SJCRH30 (cell line): ENCODE measurements at regions not wholly inside any gene's neighbourhood (a gene's known extent, or its start where the extent isn't known, plus 50 kb on each side); places are given as distances from the start of the nearest gene placed in this dataset.

ENCODE experiments used
- DNase-seq, 2 experiments: peaks; one replicate each; pipeline ENCODE4 v3.0.0-alpha.2; 2015 to 2020
- H3K27ac ChIP-seq: fragments of 250-450 bp; sonication (Bioruptor Pico); 2 replicates; pipeline ENCODE4 v1.5.1; 2020; ENCODE audit warnings: mild to moderate bottlenecking, moderate library complexity
- H3K27me3 ChIP-seq: fragments of 250-450 bp; sonication (Bioruptor Pico); 2 replicates; pipeline ENCODE4 v1.5.1; 2020; ENCODE audit warnings: mild to moderate bottlenecking, moderate library complexity
- H3K36me3 ChIP-seq: fragments of 250-450 bp; sonication (Bioruptor Pico); 2 replicates; pipeline ENCODE4 v1.5.1; 2020; ENCODE audit warnings: mild to moderate bottlenecking, moderate library complexity
- H3K4me1 ChIP-seq: fragments of 250-450 bp; sonication (Bioruptor Pico); 2 replicates; pipeline ENCODE4 v1.5.1; 2020; ENCODE audit warnings: mild to moderate bottlenecking, moderate library complexity
- H3K4me3 ChIP-seq: fragments of 250-450 bp; sonication (Bioruptor Pico); 2 replicates; pipeline ENCODE4 v1.5.1; 2020; ENCODE audit warnings: mild to moderate bottlenecking, moderate library complexity
- H3K9me3 ChIP-seq: fragments of 250-450 bp; sonication (Bioruptor Pico); replicated peaks from 2 replicates; pipeline ENCODE4 v1.5.1; 2020; ENCODE audit warnings: mild to moderate bottlenecking, moderate library complexity

DNA sequence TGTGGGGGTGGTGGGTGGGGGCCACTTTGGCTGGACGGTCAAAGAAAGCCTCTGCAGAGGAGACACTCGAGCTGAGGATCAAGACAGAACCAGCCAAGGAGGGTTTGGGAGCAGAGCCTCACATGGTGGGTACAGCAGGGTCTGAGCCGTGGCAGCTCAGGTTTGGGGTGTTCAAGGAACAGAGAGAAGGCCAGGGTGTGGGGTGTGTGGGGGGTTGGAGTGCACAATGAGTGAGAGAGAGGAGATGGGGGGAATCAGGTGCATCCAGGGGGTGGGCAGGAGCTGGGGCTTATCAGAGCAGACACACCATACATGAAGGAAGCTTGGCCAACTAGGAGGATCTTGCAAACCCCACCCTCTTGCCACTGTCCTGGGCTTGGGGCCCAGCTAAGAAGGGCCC, 140.0 kb downstream of the NSG2 start:
- no peak for DNase-seq
- Histone ChIP-seq H3K4me3 (no peak overlapping the region), H3K4me1 (no peaks in the 10 kb centered on the region), H3K36me3 (no peaks in the 10 kb centered on the region), H3K27ac (no peak overlapping the region), H3K9me3 (no peaks in the 10 kb centered on the region), H3K27me3 (peaks cover 19% of the 10 kb centered on the region)

DNA sequence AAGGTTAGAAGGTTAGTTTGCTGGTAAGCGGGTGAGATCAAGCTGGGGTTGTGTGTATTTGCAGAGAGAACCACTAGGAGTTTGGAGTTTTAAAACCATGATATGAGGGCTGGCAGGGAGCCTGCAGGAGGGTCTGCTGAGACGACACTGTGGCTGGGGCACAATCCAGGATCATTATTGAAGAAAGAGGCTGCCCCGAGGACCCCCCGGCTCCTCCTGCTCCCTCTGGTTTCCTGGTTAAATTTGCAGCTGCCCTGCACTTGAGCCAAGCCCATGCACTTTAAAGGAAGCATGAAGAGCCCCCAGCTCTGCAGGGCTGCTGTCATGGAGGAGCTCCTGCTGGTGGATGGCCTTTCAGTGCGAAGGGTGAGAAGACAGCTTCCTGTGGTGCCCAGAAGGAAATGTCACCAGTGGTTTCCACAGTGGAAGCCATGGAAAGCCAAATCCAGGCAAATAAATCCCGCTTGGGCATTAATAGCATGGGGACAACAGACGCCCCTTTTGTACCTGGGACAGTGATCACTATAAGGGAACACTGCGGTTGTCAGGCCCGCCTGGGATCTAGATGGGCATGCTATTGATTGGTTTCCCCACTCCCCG, 140.7 kb downstream of the NSG2 start:
- no peak for DNase-seq
- no peak overlapping the region for H3K4me3 ChIP-seq
- no peaks in the 10 kb centered on the region for H3K4me1 ChIP-seq
- no peak overlapping the region for H3K27ac ChIP-seq
- H3K27me3 ChIP-seq: peaks cover 19% of the 10 kb centered on the region
- no peaks in the 10 kb centered on the region for H3K9me3 ChIP-seq
- no peaks in the 10 kb centered on the region for H3K36me3 ChIP-seq

DNA sequence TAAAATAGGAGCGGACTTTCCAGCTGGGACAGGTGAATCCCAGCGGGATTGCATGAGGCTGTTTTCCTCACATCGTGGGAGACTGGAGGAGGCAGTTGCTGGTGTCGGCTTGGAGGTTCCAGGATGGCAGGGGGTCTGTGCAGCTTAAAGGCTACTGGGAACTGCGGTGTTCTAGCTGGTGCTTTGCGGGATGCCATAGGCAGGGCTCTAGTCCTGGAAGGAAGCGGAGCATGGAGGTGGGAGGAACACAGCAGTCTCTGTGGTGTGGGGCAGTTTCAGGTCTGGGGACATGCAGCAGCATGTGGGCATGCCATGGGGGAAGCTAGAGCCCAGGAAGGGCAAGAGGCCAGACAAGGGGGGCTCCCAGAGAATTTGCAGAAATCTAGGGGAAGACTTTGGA, 141.5 kb downstream of the NSG2 start:
- Histone ChIP-seq H3K9me3 (no peaks in the 10 kb centered on the region), H3K4me3 (no peak overlapping the region), H3K27ac (no peak overlapping the region), H3K4me1 (no peaks in the 10 kb centered on the region), H3K36me3 (no peaks in the 10 kb centered on the region), H3K27me3 (peaks cover 19% of the 10 kb centered on the region)
- no peak for DNase-seq

DNA sequence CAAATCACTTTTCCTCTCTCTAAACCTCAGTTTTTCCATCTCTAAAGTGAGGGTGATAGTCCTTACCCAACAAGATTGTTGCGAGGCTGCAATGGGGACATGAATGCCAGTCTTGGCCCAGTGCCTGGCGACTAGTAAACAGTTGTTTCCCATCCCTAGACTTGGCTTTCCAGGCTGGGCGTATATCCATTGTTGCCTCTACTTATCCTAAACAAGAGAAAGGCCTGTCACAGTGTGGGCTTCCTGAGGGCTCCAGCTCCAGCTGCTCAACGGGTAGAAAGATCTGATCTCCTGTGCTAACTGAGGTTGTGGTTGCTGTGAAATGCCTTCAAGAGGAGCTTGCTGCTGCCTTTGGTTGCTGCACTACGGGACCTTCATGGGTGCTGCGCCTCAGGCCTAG, 142.0 kb downstream of the NSG2 start:
- DNase-seq: no peak
- Histone ChIP-seq H3K27me3 (peaks cover 19% of the 10 kb centered on the region), H3K9me3 (no peaks in the 10 kb centered on the region), H3K4me3 (no peak overlapping the region), H3K4me1 (no peaks in the 10 kb centered on the region), H3K27ac (no peak overlapping the region), H3K36me3 (no peaks in the 10 kb centered on the region)

DNA sequence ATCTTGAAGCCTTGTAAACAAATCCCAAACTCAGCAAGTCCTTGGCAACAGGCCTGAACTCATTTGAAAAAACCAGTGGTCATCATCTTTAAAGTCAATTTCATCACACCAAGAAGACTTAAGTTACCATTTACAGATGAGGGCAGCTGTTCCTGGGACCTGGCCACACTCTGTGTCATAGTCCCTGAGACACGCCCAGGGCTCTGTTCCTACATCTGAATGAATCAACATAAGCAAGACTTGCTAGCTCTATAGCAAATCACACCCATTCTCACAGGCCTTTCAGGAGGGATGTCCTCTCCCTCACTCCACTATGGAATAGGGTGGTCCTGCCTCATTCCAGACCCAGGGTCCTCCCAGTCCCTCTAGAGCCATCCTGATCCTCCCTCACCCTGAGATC, 142.8 kb downstream of the NSG2 start:
- H3K36me3 ChIP-seq: no peaks in the 10 kb centered on the region
- no peaks in the 10 kb centered on the region for H3K9me3 ChIP-seq
- peak in 1 of 2 experiments; percentile 15 for DNase-seq
- H3K4me1 ChIP-seq: no peaks in the 10 kb centered on the region
- H3K4me3 ChIP-seq: no peak overlapping the region
- no peak overlapping the region for H3K27ac ChIP-seq
- H3K27me3 ChIP-seq: peaks cover 19% of the 10 kb centered on the region

DNA sequence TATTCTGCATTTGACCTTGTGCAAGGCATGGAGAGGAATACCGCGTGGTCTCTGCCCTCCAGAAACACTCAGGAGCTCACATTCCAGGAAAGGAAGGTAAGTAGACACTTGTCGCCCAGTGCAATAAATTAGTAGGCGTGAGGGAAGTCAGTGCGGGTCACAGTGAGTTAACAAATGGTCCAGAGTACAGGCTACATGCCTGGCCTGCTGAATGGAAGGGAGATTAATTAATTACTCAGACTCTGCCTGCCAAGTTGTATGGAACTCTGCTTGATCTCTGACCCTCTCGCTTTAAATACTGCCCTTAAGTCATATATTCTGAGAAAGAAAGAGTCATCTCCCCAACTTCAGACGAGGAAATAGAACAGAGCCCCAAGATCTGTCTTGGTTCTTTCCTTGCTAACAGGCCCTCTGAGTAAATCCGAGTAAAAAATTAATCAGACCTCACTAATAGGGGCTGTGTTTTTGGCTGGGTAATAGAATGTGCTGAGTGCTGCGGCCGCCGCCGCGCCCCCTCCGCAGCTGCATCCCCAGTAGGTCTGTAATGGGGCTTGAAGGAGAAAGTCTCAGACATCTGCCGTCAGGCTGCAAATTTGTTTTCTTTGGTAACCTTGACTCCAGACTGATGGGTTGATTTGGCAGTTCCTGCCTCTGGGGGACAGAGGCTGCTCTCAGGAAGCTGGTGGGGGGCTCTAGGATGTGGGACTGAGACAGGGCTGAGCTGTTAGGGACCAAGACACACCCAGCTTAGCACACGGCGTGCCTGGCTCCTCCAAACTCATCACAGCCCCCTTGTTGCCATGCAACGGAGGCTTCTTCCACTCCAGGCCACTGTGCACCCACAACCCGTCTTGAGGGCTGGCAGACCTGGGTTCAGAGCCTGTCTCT, 144.4 kb downstream of the NSG2 start:
- Histone ChIP-seq H3K27me3 (peaks cover 19% of the 10 kb centered on the region), H3K27ac (no peak overlapping the region), H3K36me3 (no peaks in the 10 kb centered on the region), H3K4me1 (no peaks in the 10 kb centered on the region), H3K9me3 (no peaks in the 10 kb centered on the region), H3K4me3 (no peak overlapping the region)
- no peak for DNase-seq

DNA sequence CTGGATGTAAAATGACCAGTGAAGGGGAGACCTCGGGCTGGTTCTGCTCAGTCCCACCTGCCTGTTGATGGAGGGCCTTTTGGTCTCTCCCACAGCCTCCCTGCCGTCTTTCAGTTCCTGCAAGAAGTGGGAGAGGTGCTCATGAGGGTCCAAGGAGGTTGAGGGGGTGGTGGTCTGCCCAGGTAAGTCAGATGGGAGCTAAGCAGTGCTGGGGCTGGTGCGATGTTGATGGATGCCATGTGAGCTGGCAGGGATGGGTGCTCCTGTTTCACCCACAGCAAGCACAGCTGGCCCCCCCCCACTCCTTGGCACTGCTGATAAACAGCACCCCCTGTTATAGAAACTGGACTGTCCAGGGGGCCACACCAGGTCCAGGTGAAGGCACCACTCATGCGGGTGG, 145.6 kb downstream of the NSG2 start:
- Histone ChIP-seq H3K4me1 (no peaks in the 10 kb centered on the region), H3K4me3 (no peak overlapping the region), H3K36me3 (no peaks in the 10 kb centered on the region), H3K27ac (no peak overlapping the region), H3K9me3 (no peaks in the 10 kb centered on the region), H3K27me3 (peaks cover 19% of the 10 kb centered on the region)
- DNase-seq: no peak

DNA sequence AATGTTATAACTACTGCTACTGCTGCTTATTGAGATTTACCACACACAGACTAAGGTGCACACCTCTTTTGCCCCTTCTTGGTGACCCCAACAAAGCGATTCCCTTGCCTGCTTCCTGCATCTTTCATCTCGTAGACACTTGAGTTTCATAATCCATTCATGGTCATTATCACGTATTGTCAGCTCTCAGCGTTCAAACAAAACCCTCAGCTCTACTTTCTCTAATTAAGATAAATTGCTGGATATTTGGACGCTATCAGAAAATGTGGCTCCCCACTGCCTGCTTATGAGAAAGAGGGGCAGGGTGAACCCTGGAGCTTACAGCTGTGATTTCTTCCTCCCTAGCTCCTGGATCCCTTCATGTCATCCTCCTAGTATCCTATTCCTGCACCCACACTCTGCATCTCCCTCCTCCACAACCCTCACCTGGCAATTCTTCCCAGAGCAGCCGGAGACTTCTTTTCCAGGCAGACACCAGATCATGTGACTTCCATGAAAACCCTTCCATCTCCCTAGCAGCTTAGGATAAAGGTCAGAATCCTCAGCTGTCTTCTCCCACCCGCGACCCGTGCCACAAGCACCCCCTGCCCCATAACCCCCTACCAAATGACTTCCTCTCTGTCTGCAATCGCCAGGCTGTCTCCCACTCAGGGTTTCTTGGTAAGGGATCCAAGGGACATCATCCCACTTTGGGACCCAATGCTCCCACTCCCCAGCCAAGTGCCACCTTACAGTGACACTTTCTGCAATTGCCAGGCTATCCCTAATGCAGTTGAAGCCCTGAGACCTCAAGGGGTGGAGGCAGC, 146.5 kb downstream of the NSG2 start:
- H3K9me3 ChIP-seq: no peaks in the 10 kb centered on the region
- no peak for DNase-seq
- no peak overlapping the region for H3K4me3 ChIP-seq
- H3K36me3 ChIP-seq: no peaks in the 10 kb centered on the region
- no peak overlapping the region for H3K27ac ChIP-seq
- H3K27me3 ChIP-seq: peaks cover 15% of the 10 kb centered on the region
- H3K4me1 ChIP-seq: no peaks in the 10 kb centered on the region

DNA sequence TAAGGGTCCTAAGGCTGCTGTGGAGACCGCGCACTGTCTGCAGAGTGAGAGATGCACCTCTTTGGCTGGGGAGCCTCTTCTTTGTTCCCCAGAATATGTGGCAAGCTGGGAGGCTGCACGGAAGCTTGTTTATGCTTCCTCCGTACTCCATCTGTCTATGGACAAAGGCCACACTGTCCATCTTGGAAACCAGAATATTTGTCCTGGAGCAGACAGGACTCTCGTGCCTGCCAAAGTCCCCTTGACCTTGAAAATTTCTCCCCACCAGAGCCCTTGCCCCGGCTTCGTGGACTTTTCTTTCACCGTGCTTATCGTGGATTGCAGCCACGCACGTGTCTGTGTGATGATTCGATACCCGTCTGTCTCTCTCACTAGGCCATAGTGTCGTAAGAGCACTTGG, 147.4 kb downstream of the NSG2 start:
- Histone ChIP-seq H3K4me1 (no peaks in the 10 kb centered on the region), H3K27me3 (peaks cover 8% of the 10 kb centered on the region), H3K36me3 (no peaks in the 10 kb centered on the region), H3K27ac (no peak overlapping the region), H3K9me3 (no peaks in the 10 kb centered on the region), H3K4me3 (no peak overlapping the region)
- no peak for DNase-seq

DNA sequence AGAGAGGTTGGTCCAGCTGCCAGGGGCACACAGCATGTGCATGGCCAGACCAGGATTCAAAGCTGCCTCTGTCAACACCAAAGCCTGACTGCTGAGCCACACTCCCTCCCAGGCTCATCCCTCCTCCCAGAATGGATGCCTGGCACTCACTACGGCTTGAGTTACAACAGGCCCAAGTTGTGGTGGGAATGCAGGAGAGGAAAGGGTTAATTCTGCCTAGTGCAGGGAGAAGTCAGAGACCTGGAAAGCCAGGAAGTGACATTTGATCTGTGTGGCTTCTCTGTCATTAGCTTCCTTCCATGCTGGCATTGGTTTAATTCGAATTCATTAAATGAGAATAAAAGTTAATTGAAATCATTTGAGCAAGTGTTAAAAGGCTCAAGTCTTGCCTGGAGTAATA, 150.0 kb downstream of the NSG2 start:
- Histone ChIP-seq H3K4me3 (no peak overlapping the region), H3K4me1 (no peaks in the 10 kb centered on the region), H3K36me3 (no peaks in the 10 kb centered on the region), H3K9me3 (no peaks in the 10 kb centered on the region), H3K27ac (no peak overlapping the region), H3K27me3 (no peaks in the 10 kb centered on the region; the same call in 1 of the 2 replicates)
- peak in 1 of 2 experiments; percentile 43 for DNase-seq

DNA sequence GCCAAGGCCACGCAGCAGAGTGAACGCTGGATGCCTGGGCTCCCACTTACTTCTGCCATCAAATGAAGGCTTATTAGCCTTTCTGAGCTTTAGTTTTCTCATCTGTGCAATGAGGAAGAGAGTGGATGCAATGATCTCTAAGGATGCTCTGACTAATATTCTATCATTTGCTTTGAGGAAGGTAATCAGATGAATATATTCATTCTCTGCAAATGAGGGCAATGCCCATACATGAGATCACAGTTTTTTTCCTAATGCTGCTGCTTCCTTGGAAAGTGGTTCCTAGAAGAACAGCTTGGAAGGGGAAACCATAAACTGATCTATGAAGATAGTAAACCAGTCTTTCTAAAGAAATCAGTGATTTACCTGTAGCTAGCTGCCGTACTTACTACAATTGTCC, 152.4 kb downstream of the NSG2 start:
- no peak overlapping the region for H3K27ac ChIP-seq
- H3K4me1 ChIP-seq: no peaks in the 10 kb centered on the region
- H3K4me3 ChIP-seq: no peak overlapping the region
- no peak for DNase-seq
- H3K27me3 ChIP-seq: no peaks in the 10 kb centered on the region; the same call in 1 of the 2 replicates
- H3K9me3 ChIP-seq: no peaks in the 10 kb centered on the region; the same call in 1 of the 2 replicates
- H3K36me3 ChIP-seq: no peaks in the 10 kb centered on the region

DNA sequence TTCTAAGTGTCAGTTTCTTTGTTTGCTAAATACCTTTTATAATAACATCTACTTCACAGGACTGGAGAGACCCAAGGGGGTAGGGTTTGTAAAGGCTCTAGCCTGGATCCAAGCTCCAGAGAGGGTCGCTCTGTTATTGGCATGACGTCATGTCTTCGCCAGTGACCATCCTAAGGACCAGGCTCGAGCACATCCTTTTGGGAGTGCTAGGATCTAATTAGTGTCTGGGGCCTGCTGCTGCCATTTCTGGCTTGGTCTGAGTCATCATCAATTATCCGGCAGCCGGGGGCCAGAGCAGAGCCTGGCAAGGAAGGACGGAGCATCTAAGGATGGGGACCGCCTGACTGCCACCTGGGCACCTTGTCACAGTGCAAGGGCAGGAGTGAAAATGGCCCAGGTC, 153.0 kb downstream of the NSG2 start:
- Histone ChIP-seq H3K27ac (no peak overlapping the region), H3K27me3 (no peaks in the 10 kb centered on the region; the same call in 1 of the 2 replicates), H3K9me3 (no peaks in the 10 kb centered on the region; the same call in 1 of the 2 replicates)

DNA sequence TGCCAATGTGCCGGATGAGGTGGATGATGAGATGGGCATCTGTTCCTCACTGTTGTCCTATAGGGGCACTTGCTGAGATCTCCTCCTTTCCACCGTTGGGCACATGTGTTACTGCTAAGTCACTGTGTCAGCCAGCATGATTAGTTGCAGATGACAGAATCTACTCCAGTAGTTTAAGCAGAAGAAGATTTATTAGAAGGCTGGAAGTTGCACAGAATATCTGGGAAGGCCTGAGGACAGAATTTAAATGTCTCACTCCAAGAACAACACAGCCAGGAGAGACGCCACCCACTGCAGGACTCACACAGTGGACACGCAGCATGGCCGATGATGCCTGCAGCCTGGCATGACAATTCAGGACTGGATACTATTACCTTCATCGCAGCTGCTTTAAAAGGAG, 157.5 kb downstream of the NSG2 start:
- H3K36me3 ChIP-seq: no peaks in the 10 kb centered on the region
- DNase-seq: no peak
- H3K4me1 ChIP-seq: no peaks in the 10 kb centered on the region
- H3K27ac ChIP-seq: no peak overlapping the region
- no peaks in the 10 kb centered on the region; the same call in 1 of the 2 replicates for H3K9me3 ChIP-seq
- H3K4me3 ChIP-seq: no peak overlapping the region
- H3K27me3 ChIP-seq: no peaks in the 10 kb centered on the region; the same call in 1 of the 2 replicates

More for the DNA sequence above, 153.0 kb downstream of the NSG2 start:
- no peak for DNase-seq
- Histone ChIP-seq H3K36me3 (no peaks in the 10 kb centered on the region), H3K4me3 (no peak overlapping the region), H3K4me1 (no peaks in the 10 kb centered on the region)

DNA sequence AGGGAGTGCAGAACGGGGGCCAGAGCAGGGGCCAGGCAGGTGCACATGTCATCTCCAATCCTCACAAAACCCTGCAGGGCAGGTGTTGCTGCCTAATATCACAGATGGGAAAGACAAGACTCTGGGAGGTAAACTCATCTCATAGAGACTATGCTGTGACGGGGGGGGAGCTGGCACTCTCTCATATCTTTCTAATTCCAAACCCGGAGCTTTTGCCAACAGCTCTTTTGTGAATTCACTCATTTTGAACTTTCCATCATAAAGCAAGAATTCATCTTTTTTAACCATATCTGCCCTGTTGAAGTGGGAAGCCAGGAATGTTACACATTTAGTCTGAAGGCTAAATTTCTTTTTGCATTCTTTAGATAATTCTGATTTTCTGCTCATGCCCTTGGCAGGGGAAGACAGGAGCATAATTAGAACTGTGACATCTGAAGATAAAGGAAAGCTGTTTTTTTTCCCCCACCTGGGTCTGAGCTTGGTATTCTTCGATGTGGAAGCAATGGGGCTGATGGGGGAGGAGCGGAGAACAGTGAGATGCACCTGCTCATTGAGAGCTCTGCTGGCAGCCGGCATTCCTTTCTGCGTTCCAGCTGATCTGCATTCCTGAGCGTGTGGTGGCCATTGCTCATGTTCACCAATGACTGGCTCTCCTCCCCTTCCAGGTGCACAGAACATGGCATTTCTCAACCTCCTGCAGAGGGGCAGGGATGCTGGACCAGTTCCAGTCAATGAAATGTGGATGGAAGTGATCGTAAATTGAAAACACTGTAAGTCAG, 159.2 kb downstream of the NSG2 start:
- no peak for DNase-seq
- H3K9me3 ChIP-seq: no peaks in the 10 kb centered on the region; the same call in 1 of the 2 replicates
- H3K27me3 ChIP-seq: peaks cover 3% of the 10 kb centered on the region; the same call in 1 of the 2 replicates
- no peak overlapping the region for H3K27ac ChIP-seq
- H3K36me3 ChIP-seq: no peaks in the 10 kb centered on the region
- H3K4me1 ChIP-seq: no peaks in the 10 kb centered on the region
- H3K4me3 ChIP-seq: no peak overlapping the region
